ENCODE measurements at regions not wholly inside any gene's neighbourhood (a gene's known extent, or its start where the extent isn't known, plus 50 kb on each side); places are given as distances from the start of the nearest gene placed in this dataset.

GRCh38 chr6:71722736-71723135 lies 163.6 kb upstream of the RIMS1 start:
- no peak for ATAC-seq

More at GRCh38 chr6:71722736-71723135, 163.6 kb upstream of the RIMS1 start:
- TF ChIP-seq ISL1 (CRISPR knock-in tag; IDR thresholded peaks at IDR 0.05) (no peak), TSHZ2 (CRISPR knock-in tag; IDR thresholded peaks at IDR 0.05) (no peak), POU6F1 (CRISPR knock-in tag; IDR thresholded peaks at IDR 0.05; ENCODE audit: borderline replicate concordance, low read depth) (no peak), CSRNP3 (CRISPR knock-in tag; IDR thresholded peaks at IDR 0.05) (no peak), RARB (CRISPR knock-in tag; IDR thresholded peaks at IDR 0.05) (no peak), ARNTL (CRISPR knock-in tag; IDR thresholded peaks at IDR 0.05; ENCODE audit: borderline replicate concordance, low read depth) (no peak), TCF4 (CRISPR knock-in tag; IDR thresholded peaks at IDR 0.05; ENCODE audit: borderline replicate concordance) (no peak), ESRRG (CRISPR knock-in tag; IDR thresholded peaks at IDR 0.05) (no peak), CREB5 (CRISPR knock-in tag; IDR thresholded peaks at IDR 0.05; ENCODE audit: low read depth) (no peak), BACH2 (CRISPR knock-in tag; IDR thresholded peaks at IDR 0.05; ENCODE audit: borderline replicate concordance) (no peak), GLIS3 (CRISPR knock-in tag; IDR thresholded peaks at IDR 0.05) (no peak), ZFP30 (CRISPR knock-in tag; IDR thresholded peaks at IDR 0.05) (no peak), ZNF70 (CRISPR knock-in tag; IDR thresholded peaks at IDR 0.05) (no peak), ZFP3 (CRISPR knock-in tag; IDR thresholded peaks at IDR 0.05) (no peak), SNAI2 (CRISPR knock-in tag; IDR thresholded peaks at IDR 0.05) (no peak), ZNF565 (CRISPR knock-in tag; conservative IDR thresholded peaks at IDR 0.05; ENCODE audit: low read depth) (no peak), PPARA (CRISPR knock-in tag; IDR thresholded peaks at IDR 0.05; ENCODE audit: borderline replicate concordance) (no peak), OSR1 (CRISPR knock-in tag; IDR thresholded peaks at IDR 0.05) (no peak), PATZ1 (CRISPR knock-in tag; IDR thresholded peaks at IDR 0.05; ENCODE audit: borderline replicate concordance) (no peak)

All from SK-N-SH treated with all-trans-retinoic acid at 6 μM for 48 hours (cell line).